Activated T-helper 1 cell treated with anti-CD3 and anti-CD28 coated beads, Interleukin-12 subunit alpha, Interleukin-12 subunit beta, Interleukin-2, Interleukin-4 antibody, amounts not matched to agents 30 ng/mL and 10 ng/mL and 1 ng/mL, durations not matched to agents 14 hours and 24 hours and 36 hours (primary cell): ENCODE measurements at regions not wholly inside any gene's neighbourhood (a gene's known extent, or its start where the extent isn't known, plus 50 kb on each side); places are given as distances from the start of the nearest gene placed in this dataset.
"Not testable (repeated sequence)": the region's sequence is repeated elsewhere in the genome, so short reads cannot be mapped to it uniquely, and the experiment has no call there.

Source experiments
- DNase-seq: peaks from one replicate; pipeline ENCODE4 v3.0.0; 2021; ENCODE audit warnings: low spot score
- H3K27ac Mint-ChIP-seq: one replicate; pipeline ENCODE4 v1.8.0; 2021; ENCODE audit warnings: mild to moderate bottlenecking, mixed read lengths
- H3K27me3 Mint-ChIP-seq: one replicate; pipeline ENCODE4 v1.8.0; 2022; ENCODE audit warnings: mild to moderate bottlenecking, moderate library complexity, mixed read lengths; ENCODE audit not compliant: insufficient read depth
- H3K36me3 Mint-ChIP-seq: one replicate; pipeline ENCODE4 v1.8.0; 2021; ENCODE audit warnings: low read depth, mixed read lengths
- H3K4me1 Mint-ChIP-seq: one replicate; pipeline ENCODE4 v1.8.0; 2021; ENCODE audit warnings: low read depth, mixed read lengths
- H3K4me3 Mint-ChIP-seq: one replicate; pipeline ENCODE4 v1.8.0; 2021; ENCODE audit warnings: mild to moderate bottlenecking, moderate library complexity, mixed read lengths
- H3K9me3 Mint-ChIP-seq: one replicate; pipeline ENCODE4 v1.8.0; 2021; ENCODE audit warnings: mixed read lengths
- intact Hi-C: fragments of 100-400 bp; cut with micrococcal nuclease; formaldehyde crosslinking; loops from one replicate; pipeline ENCODE4 v1.15.1; 2024

DNA sequence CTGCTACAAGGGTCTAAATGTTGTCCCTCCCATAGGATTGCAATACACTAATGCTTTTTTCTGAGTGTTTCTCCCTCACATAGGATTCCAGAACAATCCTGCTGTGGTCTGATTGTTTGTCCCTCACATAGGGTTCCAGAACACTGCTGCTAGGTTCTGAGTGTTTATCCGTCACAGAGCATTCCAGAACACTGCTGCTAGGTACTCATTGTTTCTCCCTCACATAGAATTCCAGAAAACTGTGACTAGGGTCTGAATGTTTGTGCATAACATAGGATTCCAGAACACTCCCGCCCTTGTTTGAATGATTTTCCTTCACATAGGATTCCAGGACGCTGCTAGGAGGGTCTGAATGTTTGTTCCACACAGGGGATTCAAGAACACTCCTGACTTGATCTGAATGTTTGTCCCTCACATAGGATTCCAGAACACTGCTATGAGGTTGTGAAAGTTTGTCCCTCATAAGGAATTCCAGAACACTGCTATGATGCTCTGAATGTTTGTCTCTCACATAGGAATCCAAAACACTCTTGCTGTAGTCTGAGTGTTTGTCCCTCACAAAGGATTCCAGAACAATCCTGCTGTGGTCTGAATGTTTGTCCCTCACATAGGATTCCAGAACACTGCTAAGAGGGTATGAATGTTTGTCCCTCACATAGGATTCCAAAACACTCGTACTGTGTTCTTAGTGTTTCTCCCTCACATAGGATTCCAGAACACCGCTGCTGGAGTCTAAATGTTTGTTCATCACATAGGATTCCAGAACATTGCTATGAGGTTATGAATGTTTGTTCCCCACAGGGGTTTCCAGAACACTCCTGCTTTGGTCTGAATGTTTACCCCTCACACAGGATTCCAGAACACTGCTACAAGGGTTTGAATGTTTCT lies 213.5 kb downstream of the FOXD4L6 start:
- intact Hi-C loops: no loop called here
- no peak overlapping the region for H3K27ac Mint-ChIP-seq
- H3K27me3 Mint-ChIP-seq: no peaks in the 10 kb centered on the region
- no peaks in the 10 kb centered on the region for H3K4me1 Mint-ChIP-seq
- peaks cover 2% of the 10 kb centered on the region for H3K36me3 Mint-ChIP-seq
- peaks cover 87% of the 10 kb centered on the region for H3K9me3 Mint-ChIP-seq
- DNase-seq: no peak
- no peak overlapping the region for H3K4me3 Mint-ChIP-seq

DNA sequence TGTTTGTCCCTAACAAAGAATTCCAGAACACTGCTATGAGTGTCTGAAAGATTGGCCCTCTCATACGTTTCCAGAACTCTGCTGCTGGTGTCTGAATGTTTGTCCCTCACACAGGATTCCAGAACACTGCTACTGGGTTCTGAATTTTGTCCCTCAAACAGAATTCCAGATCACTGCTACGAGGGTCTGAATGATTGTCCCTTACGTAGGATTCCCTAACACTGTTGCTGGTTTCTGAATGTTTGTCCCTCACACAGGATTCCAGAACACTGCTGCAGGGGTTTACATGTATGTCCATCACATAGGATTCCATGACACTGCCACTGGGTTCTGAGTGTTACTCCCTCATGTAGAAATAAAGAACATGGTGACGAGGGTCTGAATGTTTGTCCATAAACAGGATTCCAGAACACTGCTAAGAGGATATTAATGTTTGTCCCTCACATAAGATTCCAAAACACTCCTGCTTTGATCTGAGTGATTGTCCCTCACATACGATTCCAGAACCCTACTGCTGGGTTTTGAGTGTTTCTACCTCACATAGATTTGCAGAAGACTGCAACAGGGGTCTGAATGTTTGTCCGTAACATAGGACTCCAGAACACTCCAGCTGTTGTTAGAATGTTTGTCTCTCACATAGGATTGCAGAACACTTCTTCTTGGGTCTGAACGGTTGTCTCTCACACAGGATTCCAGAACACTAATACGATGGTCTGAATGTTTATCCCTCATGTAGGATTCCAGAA lies 214.4 kb downstream of the FOXD4L6 start:
- Mint-ChIP-seq H3K4me3 (no peak overlapping the region), H3K36me3 (peaks cover 2% of the 10 kb centered on the region), H3K27ac (no peak overlapping the region), H3K27me3 (no peaks in the 10 kb centered on the region), H3K4me1 (no peaks in the 10 kb centered on the region), H3K9me3 (peaks cover 87% of the 10 kb centered on the region)
- intact Hi-C loops: no loop called here
- no peak for DNase-seq

DNA sequence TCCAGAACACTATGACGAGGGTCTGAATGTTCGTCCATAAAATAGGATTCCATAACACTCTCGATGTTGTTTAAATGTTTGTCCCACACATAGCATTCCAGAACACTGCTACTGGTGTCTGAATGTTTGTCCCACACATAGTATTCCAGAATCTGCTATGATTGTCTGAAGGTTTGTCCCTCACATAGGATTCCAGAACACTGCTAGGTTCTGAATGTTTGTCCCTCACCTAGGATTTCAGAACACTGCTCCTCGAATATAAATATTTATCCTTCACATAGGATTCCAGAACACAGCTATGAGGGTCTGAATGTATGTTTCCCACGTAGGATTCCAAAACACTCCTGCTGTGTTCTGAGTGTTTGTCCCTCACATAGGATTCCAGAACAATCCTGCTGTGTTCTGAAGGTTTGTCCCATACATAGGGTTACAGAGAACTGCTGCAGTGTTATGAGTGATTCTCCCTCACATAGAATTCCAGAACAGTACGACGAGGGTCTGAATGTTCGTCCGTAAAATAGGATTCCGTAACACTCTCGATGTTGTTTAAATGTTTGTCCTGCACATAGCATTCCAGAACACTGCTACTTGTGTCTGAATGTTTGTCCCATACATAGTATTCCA lies 215.3 kb downstream of the FOXD4L6 start:
- H3K4me3 Mint-ChIP-seq: no peak overlapping the region
- H3K27ac Mint-ChIP-seq: no peak overlapping the region
- H3K4me1 Mint-ChIP-seq: no peaks in the 10 kb centered on the region
- peaks cover 2% of the 10 kb centered on the region for H3K36me3 Mint-ChIP-seq
- intact Hi-C loops: no loop called here
- H3K27me3 Mint-ChIP-seq: no peaks in the 10 kb centered on the region
- DNase-seq: no peak
- H3K9me3 Mint-ChIP-seq: peaks cover 87% of the 10 kb centered on the region

DNA sequence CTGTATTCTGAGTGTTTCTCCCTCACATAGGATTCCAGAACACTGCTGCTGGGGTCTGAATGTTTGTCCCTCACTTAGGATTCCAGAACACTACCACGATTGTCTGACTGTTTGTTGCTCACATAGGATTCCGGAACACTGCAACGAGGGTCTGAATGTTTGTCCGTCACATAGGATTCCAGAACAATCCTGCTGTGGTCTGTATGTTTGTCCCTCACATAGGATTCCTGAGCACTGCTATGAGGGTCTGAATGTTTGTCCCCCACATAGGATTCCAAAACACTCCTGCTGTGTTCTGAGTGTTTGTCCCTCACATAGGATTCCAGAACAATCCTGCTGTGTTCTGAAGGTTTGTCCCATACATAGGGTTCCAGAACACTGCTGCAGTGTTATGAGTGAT lies 215.8 kb downstream of the FOXD4L6 start:
- H3K9me3 Mint-ChIP-seq: peaks cover 87% of the 10 kb centered on the region
- H3K4me3 Mint-ChIP-seq, DNase-seq, intact Hi-C loops, H3K27ac Mint-ChIP-seq, H3K27me3 Mint-ChIP-seq, H3K4me1 Mint-ChIP-seq, H3K36me3 Mint-ChIP-seq: not testable (repeated sequence)

DNA sequence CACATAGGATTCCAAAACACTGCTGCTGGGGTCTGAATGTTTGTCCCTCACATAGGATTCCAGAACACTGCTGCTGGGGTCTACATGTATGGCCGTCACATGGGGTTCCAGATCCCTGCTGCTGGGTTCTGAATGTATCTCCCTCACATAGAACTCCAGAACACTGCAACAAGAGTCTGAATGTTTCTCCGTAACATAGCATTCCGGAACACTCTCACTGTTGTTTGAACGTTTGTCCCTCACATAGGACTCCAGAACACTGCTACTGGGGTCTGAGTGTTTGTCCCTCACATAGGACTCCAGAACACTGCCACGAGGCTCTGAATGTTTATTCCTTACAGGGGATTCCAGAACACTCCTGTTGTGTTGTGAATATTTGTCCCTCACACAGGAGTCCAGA lies 216.8 kb downstream of the FOXD4L6 start:
- H3K36me3 Mint-ChIP-seq: no peaks in the 10 kb centered on the region
- intact Hi-C loops: no loop called here

DNA sequence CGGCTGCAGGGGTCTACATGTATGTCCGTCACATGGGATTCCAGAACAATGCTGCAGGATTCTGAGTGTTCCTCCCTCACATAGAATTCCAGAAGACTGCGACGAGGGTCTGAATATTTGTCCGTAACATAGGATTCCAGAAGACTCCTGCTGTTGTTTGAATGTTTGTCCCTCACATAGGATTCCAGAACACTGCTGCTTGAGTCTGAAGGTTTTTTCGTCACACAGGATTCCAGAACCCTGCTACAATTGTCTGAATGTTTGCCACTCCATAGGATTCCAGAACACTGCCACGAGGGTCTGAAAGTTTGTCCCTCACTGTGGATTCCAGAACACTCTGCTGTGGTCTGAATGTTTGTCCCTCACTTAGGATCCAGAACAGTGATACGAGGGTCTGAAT lies 217.5 kb downstream of the FOXD4L6 start:
- intact Hi-C loops, H3K27me3 Mint-ChIP-seq, DNase-seq, H3K27ac Mint-ChIP-seq, H3K4me1 Mint-ChIP-seq, H3K4me3 Mint-ChIP-seq, H3K36me3 Mint-ChIP-seq: not testable (repeated sequence)
- peaks cover 91% of the 10 kb centered on the region for H3K9me3 Mint-ChIP-seq

More for the DNA sequence above, 216.8 kb downstream of the FOXD4L6 start:
- no peaks in the 10 kb centered on the region for H3K4me1 Mint-ChIP-seq
- H3K4me3 Mint-ChIP-seq: no peak overlapping the region
- no peak overlapping the region for H3K27ac Mint-ChIP-seq
- no peak for DNase-seq
- no peaks in the 10 kb centered on the region for H3K27me3 Mint-ChIP-seq
- H3K9me3 Mint-ChIP-seq: peaks cover 90% of the 10 kb centered on the region

DNA sequence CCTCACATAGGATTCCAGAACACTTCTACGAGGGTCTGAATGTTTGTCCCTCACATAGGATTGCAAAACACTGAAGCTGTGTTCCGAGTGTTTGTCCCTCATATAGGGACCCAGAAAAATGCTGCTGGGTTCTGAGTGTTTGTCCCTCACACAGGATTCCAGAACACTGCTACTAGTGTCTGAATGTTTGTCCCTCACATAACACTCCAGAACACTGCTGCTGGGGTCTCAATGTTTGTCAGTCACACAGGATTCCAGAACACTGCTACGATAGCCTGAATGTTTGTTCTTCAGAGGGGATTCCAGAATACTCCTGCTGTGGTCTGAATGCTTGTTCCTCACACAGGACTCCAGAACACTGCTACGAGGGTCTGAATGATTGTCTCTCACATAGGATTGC lies 218.7 kb downstream of the FOXD4L6 start:
- Mint-ChIP-seq H3K4me1 (no peaks in the 10 kb centered on the region), H3K4me3 (no peak overlapping the region), H3K27ac (no peak overlapping the region), H3K36me3 (no peaks in the 10 kb centered on the region), H3K9me3 (peaks cover 88% of the 10 kb centered on the region), H3K27me3 (no peaks in the 10 kb centered on the region)
- intact Hi-C loops: no loop called here
- no peak for DNase-seq

DNA sequence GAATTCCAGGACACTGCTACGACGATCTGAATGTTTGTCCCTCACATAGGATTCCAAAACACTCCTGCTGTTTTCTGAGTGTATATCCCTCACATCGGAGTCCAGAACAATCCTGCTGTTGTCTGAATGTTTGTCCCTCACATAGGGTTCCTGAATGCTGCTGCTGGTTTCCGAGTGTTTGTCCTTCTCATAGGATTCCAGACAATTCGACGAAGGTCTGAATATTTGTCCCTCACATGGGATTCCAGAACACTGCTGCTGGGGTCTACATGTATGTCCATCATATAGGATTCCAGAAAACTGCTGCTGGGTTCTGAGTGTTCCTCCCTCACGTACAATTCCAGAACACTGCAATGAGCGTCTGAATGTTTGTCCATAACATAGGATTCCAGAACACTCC lies 219.4 kb downstream of the FOXD4L6 start:
- H3K27me3 Mint-ChIP-seq, H3K36me3 Mint-ChIP-seq, H3K27ac Mint-ChIP-seq, DNase-seq, H3K4me1 Mint-ChIP-seq, H3K4me3 Mint-ChIP-seq, intact Hi-C loops: not testable (repeated sequence)
- H3K9me3 Mint-ChIP-seq: peaks cover 88% of the 10 kb centered on the region

DNA sequence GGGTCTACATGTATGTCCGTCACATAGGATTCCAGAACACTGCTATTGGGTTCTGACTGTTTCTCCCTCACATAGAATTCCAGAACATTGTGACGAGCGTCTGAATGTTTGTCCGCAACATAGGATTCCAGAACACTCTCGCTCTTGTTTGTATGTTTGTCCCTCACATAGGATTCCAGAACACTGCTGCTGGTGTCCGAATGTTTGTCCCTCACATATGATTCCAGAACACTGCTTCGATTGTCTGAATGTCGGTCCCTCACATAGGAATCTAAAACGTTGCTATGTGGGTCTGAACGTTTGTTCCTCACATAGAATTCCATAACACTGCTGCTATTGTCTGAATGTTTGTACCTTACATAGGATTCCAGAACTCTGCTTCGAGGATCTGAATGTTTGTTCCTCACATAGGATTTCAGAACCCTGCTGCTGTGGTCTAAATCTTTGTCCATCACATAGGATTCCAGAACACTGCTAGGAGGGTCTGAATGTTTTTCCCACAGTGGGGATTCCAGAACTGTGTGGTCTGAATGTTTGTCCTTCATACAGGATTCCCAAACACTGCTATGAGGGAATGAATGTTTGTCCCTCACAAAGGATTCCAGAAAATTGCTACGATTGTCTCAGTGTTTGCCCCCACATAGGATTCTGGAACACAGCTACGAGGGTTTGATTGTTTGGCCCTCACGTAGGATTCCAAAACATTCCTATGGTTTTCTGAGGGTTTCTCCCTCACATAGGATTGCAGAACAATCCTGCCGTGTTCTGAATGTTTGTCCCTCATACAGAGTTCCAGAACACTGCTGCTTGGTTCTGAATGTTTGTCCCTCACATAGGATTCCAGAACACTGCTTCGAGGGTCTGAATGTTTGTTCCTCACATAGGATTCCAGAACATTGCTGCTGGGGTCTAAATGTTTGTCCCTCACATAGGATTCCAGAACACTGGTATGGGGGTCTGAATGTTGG lies 220.5 kb downstream of the FOXD4L6 start:
- no peaks in the 10 kb centered on the region for H3K36me3 Mint-ChIP-seq
- H3K27ac Mint-ChIP-seq: no peak overlapping the region
- H3K4me3 Mint-ChIP-seq: no peak overlapping the region
- no peaks in the 10 kb centered on the region for H3K4me1 Mint-ChIP-seq
- H3K9me3 Mint-ChIP-seq: peaks cover 89% of the 10 kb centered on the region
- H3K27me3 Mint-ChIP-seq: no peaks in the 10 kb centered on the region
- intact Hi-C loops: no loop called here
- no peak for DNase-seq

DNA sequence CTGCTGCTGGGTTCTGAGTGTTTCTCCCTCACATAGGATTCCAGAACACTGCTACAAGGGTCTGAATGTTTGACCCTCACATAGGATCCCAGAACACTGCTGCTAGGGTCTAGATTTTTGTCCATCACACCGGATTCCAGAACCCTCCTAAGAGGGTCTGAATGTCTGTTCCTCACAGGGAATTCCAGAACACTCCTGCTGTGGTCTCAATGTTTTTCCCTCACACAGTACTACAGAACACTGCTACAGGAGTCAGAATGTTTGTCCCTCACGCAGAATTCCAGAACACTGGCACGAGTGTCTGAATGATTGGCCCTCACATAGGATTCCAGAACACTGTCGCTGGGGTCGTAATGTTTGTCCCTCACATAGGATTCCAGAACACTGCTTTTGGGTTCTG lies 221.6 kb downstream of the FOXD4L6 start:
- H3K27me3 Mint-ChIP-seq, H3K4me1 Mint-ChIP-seq, H3K36me3 Mint-ChIP-seq, DNase-seq, H3K4me3 Mint-ChIP-seq, H3K27ac Mint-ChIP-seq, intact Hi-C loops: not testable (repeated sequence)
- peaks cover 92% of the 10 kb centered on the region for H3K9me3 Mint-ChIP-seq

DNA sequence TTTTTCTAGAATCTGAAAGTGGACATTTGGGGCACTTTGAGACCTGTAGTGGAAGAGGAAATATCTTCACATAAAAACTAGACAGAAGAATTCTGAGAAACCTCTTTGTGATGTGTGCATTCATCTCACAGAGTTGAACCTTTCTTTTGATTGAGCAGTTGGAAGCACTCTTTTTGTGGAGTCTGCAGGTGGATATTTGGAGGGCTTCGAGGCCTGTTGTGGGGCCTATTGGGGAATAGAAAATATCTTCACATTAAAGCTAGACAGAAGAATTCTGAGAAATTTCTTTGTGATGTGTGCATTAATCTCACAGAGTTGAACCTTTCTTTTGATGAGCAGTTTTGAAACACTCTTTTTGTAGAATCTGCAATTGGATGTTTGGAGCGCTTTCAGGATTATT lies 236.2 kb downstream of the FOXD4L6 start:
- H3K27ac Mint-ChIP-seq, H3K4me1 Mint-ChIP-seq, intact Hi-C loops, DNase-seq, H3K4me3 Mint-ChIP-seq, H3K27me3 Mint-ChIP-seq, H3K36me3 Mint-ChIP-seq: not testable (repeated sequence)
- peaks cover 78% of the 10 kb centered on the region for H3K9me3 Mint-ChIP-seq

DNA sequence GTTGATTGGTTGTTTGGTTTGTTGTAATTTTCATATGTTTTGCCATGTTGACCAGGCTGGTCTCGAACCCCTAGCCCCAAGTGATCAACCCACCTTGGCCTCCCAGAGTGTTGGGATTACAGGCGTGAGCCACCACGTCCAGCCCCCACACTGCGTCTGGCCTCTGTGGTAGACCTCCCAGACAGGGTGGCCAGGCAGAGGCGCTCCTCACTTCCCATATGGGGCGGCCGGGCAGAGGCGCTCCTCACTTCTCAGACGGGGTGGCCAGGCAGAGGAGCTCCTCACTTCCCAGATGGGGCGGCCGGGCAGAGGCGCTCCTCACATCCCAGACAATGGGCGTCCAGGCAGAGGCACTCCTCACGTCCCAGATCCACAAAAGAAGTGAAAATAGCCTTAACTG lies 242.6 kb downstream of the FOXD4L6 start:
- H3K27ac Mint-ChIP-seq, H3K27me3 Mint-ChIP-seq, DNase-seq, H3K4me3 Mint-ChIP-seq, H3K36me3 Mint-ChIP-seq, H3K4me1 Mint-ChIP-seq, intact Hi-C loops: not testable (repeated sequence)
- peaks cover 72% of the 10 kb centered on the region for H3K9me3 Mint-ChIP-seq
